ENCODE measurements at regions not wholly inside any gene's neighbourhood (a gene's known extent, or its start where the extent isn't known, plus 50 kb on each side); places are given as distances from the start of the nearest gene placed in this dataset.

DNA sequence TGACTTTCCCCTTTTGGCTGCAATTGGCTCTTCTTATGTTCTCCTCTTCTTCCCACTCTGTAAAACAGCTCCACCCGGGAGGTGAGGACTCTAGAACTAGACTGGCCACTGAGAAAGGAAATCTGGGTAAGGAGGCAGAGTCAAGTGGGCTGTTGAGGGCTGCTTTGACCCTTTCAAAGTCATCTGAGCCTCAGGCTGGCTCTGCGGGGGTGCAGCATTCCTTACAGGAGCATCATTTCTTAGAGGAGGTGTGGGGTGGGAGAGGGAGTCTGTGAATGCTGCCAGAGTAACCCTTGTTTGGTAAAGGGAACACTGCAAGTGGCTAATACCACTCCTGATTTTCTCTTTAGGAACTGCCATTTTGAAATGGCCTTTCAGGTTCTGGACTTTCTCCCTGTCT, 377.7 kb upstream of the SMARCA2 start:
- Histone ChIP-seq H3K4me1 (ENCODE audit: control insufficient read depth in 2 of 2, insufficient read depth in 2 of 2, low read length in 2 of 2) (no peaks in the 10 kb centered on the region), H3K9me3 (ENCODE audit: control insufficient read depth in 2 of 2, insufficient read depth in 1 of 2, low read length in 1 of 2) (no peaks in the 10 kb centered on the region), H3K4me3 (ENCODE audit: low read length in 2 of 2) (no peak overlapping the region), H3K27me3 (ENCODE audit: control insufficient read depth in 2 of 2, insufficient read depth in 1 of 2, low read length in 1 of 2) (no peaks in the 10 kb centered on the region), H3K27ac (ENCODE audit: low read depth in 1 of 2, low read length in 1 of 2) (no peak overlapping the region), H3K36me3 (ENCODE audit: control insufficient read depth in 2 of 2, insufficient read depth in 2 of 2, low read length in 1 of 2) (no peaks in the 10 kb centered on the region)
- WGBS, result 78% methylated on average over 2 of the region's 2 CpGs
- no peak for DNase-seq (ENCODE audit: low read depth in 6 of 9, low spot score in 9 of 9)

DNA sequence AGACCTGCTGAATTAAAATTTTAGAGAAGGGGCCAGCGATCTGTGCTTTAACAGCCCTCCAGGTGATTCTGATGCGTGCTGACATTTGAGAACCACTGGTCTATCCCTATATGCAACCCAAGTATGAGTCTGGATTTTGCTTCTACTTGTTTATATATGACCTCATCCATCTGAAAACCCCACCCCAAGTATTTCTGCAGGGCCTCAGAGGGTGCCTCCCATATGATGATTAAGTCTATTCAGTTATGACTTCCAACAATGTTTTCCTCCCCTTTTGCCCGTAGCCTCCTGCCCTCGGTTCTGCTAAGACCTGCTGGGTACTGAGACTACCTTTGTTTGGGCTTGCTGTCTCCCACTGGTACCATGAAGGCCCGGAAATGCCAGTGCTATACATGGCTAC, 376.0 kb upstream of the SMARCA2 start:
- Histone ChIP-seq H3K4me1 (ENCODE audit: control insufficient read depth in 2 of 2, insufficient read depth in 2 of 2, low read length in 2 of 2) (no peaks in the 10 kb centered on the region), H3K9me3 (ENCODE audit: control insufficient read depth in 2 of 2, insufficient read depth in 1 of 2, low read length in 1 of 2) (no peaks in the 10 kb centered on the region), H3K27me3 (ENCODE audit: control insufficient read depth in 2 of 2, insufficient read depth in 1 of 2, low read length in 1 of 2) (no peaks in the 10 kb centered on the region), H3K36me3 (ENCODE audit: control insufficient read depth in 2 of 2, insufficient read depth in 2 of 2, low read length in 1 of 2) (no peaks in the 10 kb centered on the region), H3K27ac (ENCODE audit: low read depth in 1 of 2, low read length in 1 of 2) (no peak overlapping the region), H3K4me3 (ENCODE audit: low read length in 2 of 2) (no peak overlapping the region)
- WGBS, result 90% methylated on average over 5 of the region's 5 CpGs
- no peak for DNase-seq (ENCODE audit: low read depth in 6 of 9, low spot score in 9 of 9)

DNA sequence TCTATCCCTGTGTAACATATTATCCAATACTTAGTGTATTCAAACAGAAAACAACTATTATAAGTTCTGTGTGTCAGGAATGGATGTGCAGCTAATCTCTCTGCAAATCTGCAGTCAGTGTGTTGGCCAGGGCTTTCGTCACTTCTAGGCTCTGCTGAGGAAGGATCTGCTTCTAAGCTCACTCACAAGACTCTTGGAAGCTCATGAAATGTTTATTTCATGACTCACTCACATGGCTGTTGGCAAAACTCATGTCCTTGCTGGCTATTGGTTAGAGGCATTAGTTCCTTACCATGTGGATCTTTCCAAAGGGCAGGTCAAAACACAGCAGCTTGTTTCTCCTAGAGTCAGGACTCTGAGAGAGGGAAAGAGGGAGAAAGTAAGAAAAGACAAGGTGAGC, 367.4 kb upstream of the SMARCA2 start:
- no peak overlapping the region for H3K4me3 ChIP-seq (ENCODE audit: low read length in 2 of 2)
- no peaks in the 10 kb centered on the region for H3K27me3 ChIP-seq (ENCODE audit: control insufficient read depth in 2 of 2, insufficient read depth in 1 of 2, low read length in 1 of 2)
- no peaks in the 10 kb centered on the region for H3K9me3 ChIP-seq (ENCODE audit: control insufficient read depth in 2 of 2, insufficient read depth in 1 of 2, low read length in 1 of 2)
- no peak overlapping the region for H3K27ac ChIP-seq (ENCODE audit: low read depth in 1 of 2, low read length in 1 of 2)
- DNase-seq (ENCODE audit: low read depth in 6 of 9, low spot score in 9 of 9), result no peak
- no peaks in the 10 kb centered on the region for H3K36me3 ChIP-seq (ENCODE audit: control insufficient read depth in 2 of 2, insufficient read depth in 2 of 2, low read length in 1 of 2)
- no peaks in the 10 kb centered on the region for H3K4me1 ChIP-seq (ENCODE audit: control insufficient read depth in 2 of 2, insufficient read depth in 2 of 2, low read length in 2 of 2)
- WGBS, result 78% methylated on average over 1 of the region's 1 CpG

DNA sequence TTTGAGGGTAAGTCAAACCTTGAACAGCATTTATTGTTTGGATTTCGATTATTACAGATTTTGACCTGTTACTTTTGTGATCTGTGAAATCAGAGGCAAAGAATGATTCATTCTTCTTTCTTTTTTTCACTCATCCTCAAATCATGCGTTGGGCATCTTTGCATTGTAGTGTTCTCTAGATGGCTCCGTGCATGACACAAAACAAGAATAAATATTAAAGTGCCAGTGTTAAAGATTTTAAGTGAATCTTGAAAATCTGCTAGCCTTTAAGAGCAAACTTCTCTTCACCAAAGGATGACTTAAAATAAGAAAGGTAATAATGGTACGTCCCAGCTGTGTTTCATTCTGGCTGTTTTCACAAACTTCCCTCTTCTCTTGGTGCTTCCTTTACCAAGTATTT, 361.9 kb upstream of the SMARCA2 start:
- Histone ChIP-seq H3K27ac (ENCODE audit: low read depth in 1 of 2, low read length in 1 of 2) (no peak overlapping the region), H3K4me3 (ENCODE audit: low read length in 2 of 2) (no peak overlapping the region), H3K9me3 (ENCODE audit: control insufficient read depth in 2 of 2, insufficient read depth in 1 of 2, low read length in 1 of 2) (no peaks in the 10 kb centered on the region), H3K4me1 (ENCODE audit: control insufficient read depth in 2 of 2, insufficient read depth in 2 of 2, low read length in 2 of 2) (no peaks in the 10 kb centered on the region), H3K27me3 (ENCODE audit: control insufficient read depth in 2 of 2, insufficient read depth in 1 of 2, low read length in 1 of 2) (no peaks in the 10 kb centered on the region), H3K36me3 (ENCODE audit: control insufficient read depth in 2 of 2, insufficient read depth in 2 of 2, low read length in 1 of 2) (no peaks in the 10 kb centered on the region)
- DNase-seq (ENCODE audit: low read depth in 6 of 9, low spot score in 9 of 9), result no peak
- 84% methylated on average over 4 of the region's 4 CpGs for WGBS

DNA sequence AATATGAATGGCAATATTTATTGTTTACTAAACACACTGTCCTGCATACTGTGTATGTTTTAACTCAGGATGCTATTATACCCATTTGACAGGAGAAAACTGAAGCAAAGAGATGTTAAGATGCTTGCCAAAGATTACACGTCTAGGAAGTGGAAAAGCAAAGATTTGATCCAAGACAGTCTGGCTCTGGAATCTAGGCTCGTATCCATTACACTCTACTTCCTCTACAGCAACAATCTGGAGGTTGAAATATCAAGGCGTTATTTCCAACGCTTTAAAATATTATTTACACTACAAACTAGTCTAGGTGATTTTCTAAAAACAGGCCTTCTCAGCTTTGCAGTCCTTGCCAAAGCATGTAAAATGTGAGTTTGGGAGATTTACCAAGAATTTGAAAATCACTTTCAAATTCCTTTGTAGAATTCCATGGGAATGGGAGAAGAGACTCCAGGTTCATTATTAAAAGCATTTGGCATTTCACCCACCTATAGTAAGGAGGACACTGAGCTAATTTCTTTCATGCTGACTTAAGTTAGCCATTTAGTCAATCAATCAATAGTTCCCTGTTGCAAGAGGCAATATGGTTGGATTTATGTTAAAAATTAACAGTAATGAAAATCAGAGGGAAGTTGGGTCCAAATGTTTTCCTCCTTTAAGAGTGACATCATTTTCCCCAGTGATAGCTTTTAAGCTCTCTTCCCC, 356.3 kb upstream of the SMARCA2 start:
- H3K4me3 ChIP-seq (ENCODE audit: low read length in 2 of 2), result no peak overlapping the region
- WGBS, result 87% methylated on average over 4 of the region's 4 CpGs
- no peaks in the 10 kb centered on the region for H3K9me3 ChIP-seq (ENCODE audit: control insufficient read depth in 2 of 2, insufficient read depth in 1 of 2, low read length in 1 of 2)
- no peaks in the 10 kb centered on the region for H3K27me3 ChIP-seq (ENCODE audit: control insufficient read depth in 2 of 2, insufficient read depth in 1 of 2, low read length in 1 of 2)
- H3K36me3 ChIP-seq (ENCODE audit: control insufficient read depth in 2 of 2, insufficient read depth in 2 of 2, low read length in 1 of 2), result no peaks in the 10 kb centered on the region
- no peak overlapping the region for H3K27ac ChIP-seq (ENCODE audit: low read depth in 1 of 2, low read length in 1 of 2)
- DNase-seq (ENCODE audit: low read depth in 6 of 9, low spot score in 9 of 9), result no peak
- H3K4me1 ChIP-seq (ENCODE audit: control insufficient read depth in 2 of 2, insufficient read depth in 2 of 2, low read length in 2 of 2), result no peaks in the 10 kb centered on the region

DNA sequence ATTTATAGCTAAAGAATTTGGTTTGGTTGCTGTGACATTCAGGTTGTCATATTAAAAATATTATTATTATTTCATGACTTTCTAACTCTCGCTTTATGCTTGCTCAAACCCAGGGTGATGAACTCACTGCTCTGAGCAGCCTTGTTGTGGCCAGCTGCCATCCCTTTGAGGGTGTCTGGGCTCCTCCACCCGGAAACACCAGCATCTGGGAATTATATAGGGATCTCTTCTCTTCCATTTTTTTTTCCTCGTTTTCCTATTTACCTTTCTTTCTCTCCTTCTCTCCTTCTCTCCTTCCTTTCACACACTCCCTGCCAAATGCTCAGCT, 355.8 kb upstream of the SMARCA2 start:
- Histone ChIP-seq H3K4me3 (ENCODE audit: low read length in 2 of 2) (no peak overlapping the region), H3K27me3 (ENCODE audit: control insufficient read depth in 2 of 2, insufficient read depth in 1 of 2, low read length in 1 of 2) (no peaks in the 10 kb centered on the region), H3K4me1 (ENCODE audit: control insufficient read depth in 2 of 2, insufficient read depth in 2 of 2, low read length in 2 of 2) (no peaks in the 10 kb centered on the region), H3K27ac (ENCODE audit: low read depth in 1 of 2, low read length in 1 of 2) (no peak overlapping the region), H3K9me3 (ENCODE audit: control insufficient read depth in 2 of 2, insufficient read depth in 1 of 2, low read length in 1 of 2) (no peaks in the 10 kb centered on the region), H3K36me3 (ENCODE audit: control insufficient read depth in 2 of 2, insufficient read depth in 2 of 2, low read length in 1 of 2) (no peaks in the 10 kb centered on the region)
- DNase-seq (ENCODE audit: low read depth in 6 of 9, low spot score in 9 of 9), result no peak
- WGBS, result 90% methylated on average over 3 of the region's 3 CpGs

DNA sequence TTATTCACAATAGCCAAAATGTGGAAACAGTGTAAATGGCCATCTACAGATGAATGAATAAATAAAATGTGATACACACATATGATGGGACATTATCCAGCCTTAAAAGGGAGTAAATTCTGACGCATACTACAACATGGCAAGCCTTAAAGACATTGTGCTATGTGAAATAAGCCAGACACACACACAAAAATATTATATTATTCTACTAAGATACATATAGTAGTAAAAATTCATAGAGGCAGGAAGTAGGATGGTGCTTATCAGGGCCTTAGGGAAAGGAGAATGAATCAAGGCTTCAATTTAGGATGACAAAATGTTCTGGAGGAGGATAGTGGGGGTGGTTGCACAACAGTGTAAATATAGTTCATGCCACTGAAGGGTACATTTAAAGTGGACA, 346.7 kb upstream of the SMARCA2 start:
- Histone ChIP-seq H3K27ac (ENCODE audit: low read depth in 1 of 2, low read length in 1 of 2) (no peak overlapping the region), H3K4me3 (ENCODE audit: low read length in 2 of 2) (no peak overlapping the region), H3K36me3 (ENCODE audit: control insufficient read depth in 2 of 2, insufficient read depth in 2 of 2, low read length in 1 of 2) (no peaks in the 10 kb centered on the region), H3K27me3 (ENCODE audit: control insufficient read depth in 2 of 2, insufficient read depth in 1 of 2, low read length in 1 of 2) (no peaks in the 10 kb centered on the region), H3K4me1 (ENCODE audit: control insufficient read depth in 2 of 2, insufficient read depth in 2 of 2, low read length in 2 of 2) (no peaks in the 10 kb centered on the region), H3K9me3 (ENCODE audit: control insufficient read depth in 2 of 2, insufficient read depth in 1 of 2, low read length in 1 of 2) (peaks cover 0 to 2% of the 10 kb centered on the region in 2 donors)
- DNase-seq (ENCODE audit: low read depth in 6 of 9, low spot score in 9 of 9), result no peak
- 96% methylated on average over 1 of the region's 1 CpG for WGBS

DNA sequence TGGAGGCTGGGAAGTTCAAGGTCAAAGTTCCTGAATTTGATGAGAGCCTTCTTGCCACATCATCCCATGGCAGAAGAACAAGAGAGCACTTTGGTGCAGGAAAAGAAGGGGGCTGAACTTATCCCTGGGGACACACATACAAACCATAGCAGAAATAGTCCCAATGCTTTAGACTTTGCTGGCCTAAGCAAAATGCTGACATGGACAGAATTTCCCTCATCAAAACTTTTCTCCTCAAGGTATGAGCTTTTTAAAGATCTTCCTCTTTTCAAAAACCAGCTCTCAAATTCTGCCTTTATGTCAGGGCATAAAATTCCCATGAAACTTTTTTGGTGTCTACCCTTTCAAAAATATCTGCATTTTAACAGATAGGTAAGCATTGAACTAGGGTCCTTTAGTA, 341.8 kb upstream of the SMARCA2 start:
- Histone ChIP-seq H3K9me3 (ENCODE audit: control insufficient read depth in 2 of 2, insufficient read depth in 1 of 2, low read length in 1 of 2) (no peaks in the 10 kb centered on the region), H3K27me3 (ENCODE audit: control insufficient read depth in 2 of 2, insufficient read depth in 1 of 2, low read length in 1 of 2) (no peaks in the 10 kb centered on the region), H3K27ac (ENCODE audit: low read depth in 1 of 2, low read length in 1 of 2) (no peak overlapping the region), H3K4me3 (ENCODE audit: low read length in 2 of 2) (no peak overlapping the region), H3K4me1 (ENCODE audit: control insufficient read depth in 2 of 2, insufficient read depth in 2 of 2, low read length in 2 of 2) (no peaks in the 10 kb centered on the region), H3K36me3 (ENCODE audit: control insufficient read depth in 2 of 2, insufficient read depth in 2 of 2, low read length in 1 of 2) (no peaks in the 10 kb centered on the region)
- DNase-seq (ENCODE audit: low read depth in 6 of 9, low spot score in 9 of 9), result no peak

DNA sequence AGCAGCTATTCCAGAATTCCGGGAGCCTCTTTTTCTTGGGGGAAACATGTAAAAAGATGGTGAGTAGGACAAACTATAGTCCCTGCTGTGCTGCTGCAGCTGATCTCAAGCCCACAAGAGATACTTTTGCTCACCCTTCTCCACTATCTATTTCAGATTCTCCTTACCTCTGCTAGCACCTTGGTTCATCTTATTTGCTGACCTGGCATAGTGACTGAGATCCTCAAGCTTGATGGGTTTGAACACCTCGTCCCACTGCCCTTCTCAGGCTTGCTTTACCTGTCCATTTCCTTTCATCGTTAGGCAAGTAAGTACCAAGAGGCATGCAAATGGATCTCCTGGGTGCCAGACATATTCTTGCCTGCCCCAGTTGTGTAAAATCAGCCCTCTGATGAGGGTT, 338.4 kb upstream of the SMARCA2 start:
- Histone ChIP-seq H3K4me3 (ENCODE audit: low read length in 2 of 2) (no peak overlapping the region), H3K9me3 (ENCODE audit: control insufficient read depth in 2 of 2, insufficient read depth in 1 of 2, low read length in 1 of 2) (no peaks in the 10 kb centered on the region), H3K27ac (ENCODE audit: low read depth in 1 of 2, low read length in 1 of 2) (no peak overlapping the region), H3K4me1 (ENCODE audit: control insufficient read depth in 2 of 2, insufficient read depth in 2 of 2, low read length in 2 of 2) (no peaks in the 10 kb centered on the region), H3K27me3 (ENCODE audit: control insufficient read depth in 2 of 2, insufficient read depth in 1 of 2, low read length in 1 of 2) (no peaks in the 10 kb centered on the region), H3K36me3 (ENCODE audit: control insufficient read depth in 2 of 2, insufficient read depth in 2 of 2, low read length in 1 of 2) (no peaks in the 10 kb centered on the region)
- WGBS, result 86% methylated on average over 3 of the region's 3 CpGs
- DNase-seq (ENCODE audit: low read depth in 6 of 9, low spot score in 9 of 9), result no peak

DNA sequence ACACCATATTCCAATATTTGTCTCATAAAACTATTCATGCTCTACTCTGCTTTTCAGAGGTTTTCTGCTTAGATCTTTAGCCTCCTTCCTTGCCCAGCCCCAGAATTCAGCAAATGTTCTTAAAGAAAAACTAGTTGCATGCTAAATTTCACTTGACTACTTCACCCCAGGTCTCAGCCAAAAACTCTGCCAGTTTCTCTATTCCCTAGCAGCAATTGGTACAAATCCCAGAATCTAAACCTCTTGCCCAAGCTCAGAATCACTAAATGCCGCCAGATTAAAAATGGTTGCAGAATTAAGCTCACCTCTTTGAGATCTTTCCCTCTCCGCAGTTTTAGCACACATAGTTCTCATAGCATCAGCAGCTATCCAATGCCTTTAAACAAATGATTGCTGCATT, 331.2 kb upstream of the SMARCA2 start:
- WGBS, result 97% methylated on average over 2 of the region's 2 CpGs
- Histone ChIP-seq H3K36me3 (ENCODE audit: control insufficient read depth in 2 of 2, insufficient read depth in 2 of 2, low read length in 1 of 2) (no peaks in the 10 kb centered on the region), H3K9me3 (ENCODE audit: control insufficient read depth in 2 of 2, insufficient read depth in 1 of 2, low read length in 1 of 2) (no peaks in the 10 kb centered on the region), H3K27me3 (ENCODE audit: control insufficient read depth in 2 of 2, insufficient read depth in 1 of 2, low read length in 1 of 2) (no peaks in the 10 kb centered on the region), H3K4me1 (ENCODE audit: control insufficient read depth in 2 of 2, insufficient read depth in 2 of 2, low read length in 2 of 2) (no peaks in the 10 kb centered on the region), H3K4me3 (ENCODE audit: low read length in 2 of 2) (no peak overlapping the region), H3K27ac (ENCODE audit: low read depth in 1 of 2, low read length in 1 of 2) (no peak overlapping the region)
- DNase-seq (ENCODE audit: low read depth in 6 of 9, low spot score in 9 of 9), result no peak

Data from thymus (tissue), 11 donors.